Fibroblast of upper back skin (primary cell): ENCODE measurements at regions not wholly inside any gene's neighbourhood (a gene's known extent, or its start where the extent isn't known, plus 50 kb on each side); places are given as distances from the start of the nearest gene placed in this dataset.
A peak's percentile ranks its signal among the peaks of the same experiment; 100 is the strongest.

Experiments
- DNase-seq: peaks from one replicate; pipeline ENCODE4 v3.0.0-alpha.2; 2013

GRCh38 chr2:107322416-107322815, 436.4 kb upstream of the ST6GAL2 start:
- DNase-seq = no peak

GRCh38 chr2:107323946-107324565, 438.1 kb upstream of the ST6GAL2 start:
- no peak for DNase-seq

DNA sequence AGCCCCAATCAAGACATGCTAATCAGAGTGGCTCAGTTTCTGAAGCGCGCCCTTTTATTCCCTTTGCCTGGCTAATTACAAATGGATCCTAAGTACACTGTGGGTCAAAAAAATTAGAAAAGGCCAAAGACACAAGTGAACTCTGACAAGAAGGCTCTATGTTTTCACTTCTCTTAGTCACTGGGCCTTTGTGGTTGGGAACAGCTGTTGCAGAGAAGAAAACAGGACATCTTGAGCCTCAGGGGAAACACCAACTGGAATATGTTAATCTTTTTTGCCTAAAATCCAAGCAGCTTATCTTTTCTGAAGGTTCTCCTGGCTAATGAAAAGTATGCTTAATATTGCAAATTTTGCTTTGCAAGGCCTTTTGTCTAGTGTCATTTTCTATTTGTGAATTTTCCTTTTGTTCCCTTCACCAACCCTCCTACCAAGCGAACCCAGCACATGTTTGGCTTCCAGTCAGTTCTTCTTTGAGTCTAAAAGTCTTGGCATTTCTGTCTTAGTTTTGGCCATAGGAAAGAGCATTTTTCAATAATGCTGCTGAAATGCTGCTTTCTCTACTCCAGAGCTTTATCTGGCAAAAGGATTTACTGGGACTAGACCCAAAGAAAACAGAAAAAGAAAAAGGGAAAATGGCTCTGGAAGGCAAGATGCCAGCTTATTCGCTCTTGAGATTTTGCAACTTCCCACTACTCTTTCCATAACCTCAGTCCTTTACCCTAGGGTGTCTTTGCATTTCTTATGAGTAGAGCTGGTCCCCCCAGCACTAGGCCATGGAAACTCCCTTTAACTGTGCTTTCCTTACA, 440.2 kb upstream of the ST6GAL2 start:
- DNase-seq = peak; percentile 92

GRCh38 chr2:107334306-107334705, 448.3 kb upstream of the ST6GAL2 start:
- DNase-seq = peak; percentile 74

DNA sequence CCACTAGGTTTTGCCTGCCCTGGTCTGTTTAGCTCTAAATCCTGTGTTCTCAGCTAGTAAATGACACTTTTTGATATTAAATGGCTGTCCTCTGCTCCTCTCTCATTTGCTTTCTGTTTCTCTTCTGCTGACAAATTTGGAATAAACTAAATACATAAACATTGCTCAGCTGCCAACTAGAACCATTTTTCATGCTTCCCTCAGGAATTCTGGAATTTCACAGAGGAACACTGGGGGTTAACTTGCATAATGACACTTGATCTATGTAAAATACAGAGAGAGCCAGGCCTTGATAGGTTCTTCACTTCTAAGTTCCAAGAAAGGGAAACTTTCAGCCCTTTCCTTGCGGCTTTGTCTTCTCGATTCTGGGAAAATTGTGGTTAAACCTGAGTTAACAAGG, 450.6 kb upstream of the ST6GAL2 start:
- DNase-seq = peak; percentile 74

DNA sequence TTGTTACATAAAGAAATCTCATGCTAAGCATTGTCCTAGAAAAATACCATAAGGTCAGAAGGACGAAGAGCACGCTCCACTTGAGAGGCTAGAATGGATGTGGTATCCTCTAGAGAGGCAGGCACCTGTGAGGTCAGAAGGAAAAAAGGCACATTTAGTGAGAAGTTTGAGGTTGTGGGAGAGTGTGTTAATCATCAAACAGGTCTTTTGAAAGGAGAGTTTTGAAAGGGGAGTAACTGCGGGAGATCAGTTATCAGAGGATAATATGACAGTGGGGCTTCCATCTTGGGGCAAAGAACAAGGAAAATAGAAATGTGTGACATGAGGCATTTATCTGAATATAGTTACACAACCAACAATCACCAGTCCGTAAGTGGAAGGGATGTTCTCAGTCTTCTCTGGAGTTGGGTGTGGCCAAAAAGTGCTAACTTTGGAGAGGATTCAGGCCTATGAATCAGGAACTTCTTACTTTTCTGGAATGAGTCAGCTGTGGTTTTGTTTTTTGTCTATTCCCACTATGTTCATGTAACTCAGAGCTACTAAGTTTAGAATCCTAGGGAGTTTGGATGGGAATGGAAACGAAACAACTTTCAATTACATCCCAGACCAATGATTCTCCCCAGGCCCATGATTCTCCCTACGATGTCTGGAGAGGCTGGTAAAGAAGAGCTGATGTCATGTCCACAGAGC, 451.4 kb upstream of the ST6GAL2 start:
- peak; percentile 94 for DNase-seq

- peak; percentile 44 for DNase-seq
Measured at GRCh38 chr2:107338059-107338458, 452.1 kb upstream of the ST6GAL2 start.

DNA sequence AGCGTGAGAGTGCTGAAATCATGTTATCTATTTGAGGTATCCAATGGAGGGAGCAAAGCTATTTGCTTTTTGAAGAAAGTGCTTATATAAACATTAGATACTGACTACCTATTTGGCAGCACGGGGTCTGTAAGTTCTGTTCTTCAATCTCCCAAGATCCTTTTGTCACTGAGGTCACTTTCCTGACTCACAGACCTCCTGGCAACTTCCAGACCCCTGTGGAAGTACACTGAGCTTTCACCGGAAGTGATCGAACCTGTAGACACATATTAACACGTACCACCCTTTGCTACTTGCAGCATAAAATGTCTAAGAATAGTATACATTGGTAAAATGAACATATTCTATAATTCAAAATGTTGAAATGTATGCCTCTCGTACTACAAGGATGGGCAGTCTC, 452.6 kb upstream of the ST6GAL2 start:
- DNase-seq = no peak

- no peak for DNase-seq
Measured at GRCh38 chr2:107340955-107341354, 455.0 kb upstream of the ST6GAL2 start.

- no peak for DNase-seq
Measured at GRCh38 chr2:107349329-107349728, 463.4 kb upstream of the ST6GAL2 start.

- DNase-seq = peak; percentile 73
Measured at GRCh38 chr2:107354175-107354574, 468.2 kb upstream of the ST6GAL2 start.

DNA sequence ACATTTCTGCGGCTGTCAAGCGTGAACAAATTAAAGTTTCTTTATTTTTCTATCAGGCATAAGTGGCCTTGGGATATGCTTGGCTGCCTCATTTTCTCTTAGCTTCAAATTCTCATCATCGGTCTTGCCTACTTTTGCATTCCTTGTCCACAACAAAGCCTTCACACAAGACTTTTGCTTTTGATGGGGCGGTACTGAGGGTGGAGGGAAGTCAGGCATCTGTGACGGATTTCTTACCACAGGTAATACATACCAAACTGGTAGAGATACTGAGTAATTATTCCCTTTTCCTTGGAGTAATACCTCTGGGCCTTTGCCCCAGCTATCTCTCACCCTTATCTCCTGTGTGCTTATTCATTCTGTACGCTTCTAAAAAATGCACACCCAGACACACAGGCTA, 468.3 kb upstream of the RGPD4 start:
- DNase-seq = no peak

GRCh38 chr2:107359021-107359420, 467.7 kb upstream of the RGPD4 start:
- no peak for DNase-seq

GRCh38 chr2:107361751-107362381, 464.8 kb upstream of the RGPD4 start:
- DNase-seq = peak; percentile 14

DNA sequence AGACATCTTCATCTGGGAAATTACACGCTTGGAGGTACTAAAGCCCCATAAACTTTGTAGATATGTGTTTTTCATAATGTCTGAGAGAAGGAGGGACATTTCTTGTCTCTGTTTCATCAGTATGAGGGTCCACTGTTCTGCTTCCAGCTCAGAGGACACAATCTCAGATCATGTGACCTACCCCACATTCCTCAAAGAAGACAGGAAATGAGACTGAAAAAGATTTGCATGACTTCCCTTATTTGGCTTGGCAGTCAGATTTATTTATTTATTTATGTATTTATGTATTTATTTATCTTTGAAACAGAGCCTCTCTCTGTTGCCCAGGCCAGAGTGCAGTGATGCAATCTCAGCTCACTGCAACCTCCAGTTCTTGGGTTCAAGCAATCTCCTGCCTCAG, 463.7 kb upstream of the RGPD4 start:
- DNase-seq = peak; percentile 19

- no peak for DNase-seq
Measured at GRCh38 chr2:107363806-107364205, 462.9 kb upstream of the RGPD4 start.

GRCh38 chr2:107364361-107364950, 462.2 kb upstream of the RGPD4 start:
- no peak for DNase-seq

DNA sequence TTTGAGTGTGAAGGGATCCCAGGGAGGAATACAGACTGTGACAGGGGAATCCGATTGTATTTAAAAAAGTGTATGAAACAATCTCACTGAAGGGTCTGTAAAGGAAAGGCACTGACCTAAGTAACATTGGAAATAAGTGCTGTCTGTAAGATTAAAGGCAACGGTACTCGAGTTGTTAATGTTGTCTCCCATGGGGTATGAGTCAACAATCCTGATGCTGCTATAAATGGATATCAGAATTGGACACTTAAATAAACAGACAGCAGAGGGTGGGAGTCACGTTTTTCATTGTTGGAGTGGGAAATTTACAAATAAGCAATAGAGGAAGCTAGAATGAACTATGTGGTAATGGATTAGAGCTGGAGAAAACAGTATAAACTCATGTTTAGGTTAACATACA, 452.4 kb upstream of the RGPD4 start:
- no peak for DNase-seq

GRCh38 chr2:107376909-107377308, 449.8 kb upstream of the RGPD4 start:
- DNase-seq = no peak

- DNase-seq = no peak
Measured at GRCh38 chr2:107380912-107381311, 445.8 kb upstream of the RGPD4 start.

- no peak for DNase-seq
Measured at GRCh38 chr2:107383691-107384090, 443.0 kb upstream of the RGPD4 start.

DNA sequence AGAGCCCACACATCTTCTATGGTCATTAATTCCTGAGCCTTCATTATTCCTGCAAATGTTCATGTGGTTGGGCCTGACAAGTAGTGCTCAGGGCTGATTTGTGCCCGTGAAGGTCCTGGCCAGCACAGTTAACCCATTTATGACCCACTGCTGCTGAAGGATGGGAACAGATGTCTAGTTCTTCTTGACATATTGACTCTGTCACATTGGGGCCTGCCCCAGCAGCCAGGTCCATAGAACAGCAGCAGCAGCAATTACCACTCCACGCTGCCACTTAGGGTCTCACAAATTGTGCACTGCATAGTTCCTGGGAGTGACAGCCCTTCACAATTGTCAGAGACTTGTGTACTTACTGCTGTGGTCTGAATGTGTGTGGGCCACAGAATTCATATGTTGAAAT, 442.3 kb upstream of the RGPD4 start:
- DNase-seq = no peak

DNA sequence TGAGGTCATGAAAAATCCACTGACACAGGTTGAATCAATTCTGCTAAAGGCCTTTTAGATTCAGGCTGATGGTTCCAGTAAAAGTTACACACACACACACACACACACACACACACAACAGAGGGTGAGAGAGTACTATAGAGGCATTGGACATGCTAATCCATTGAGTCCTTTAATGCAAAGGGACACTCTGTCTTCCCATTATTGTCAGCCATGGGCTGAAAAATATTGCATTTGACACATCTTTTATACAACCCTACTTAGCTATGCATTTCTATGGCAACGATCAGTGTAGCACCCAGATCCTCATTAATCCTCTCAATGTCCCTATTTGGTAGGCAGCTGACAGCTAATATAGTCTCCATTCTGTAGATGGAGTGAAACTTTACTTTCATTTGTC, 440.8 kb upstream of the RGPD4 start:
- DNase-seq = no peak
